T-cell (primary cell): ENCODE measurements at regions not wholly inside any gene's neighbourhood (a gene's known extent, or its start where the extent isn't known, plus 50 kb on each side); places are given as distances from the start of the nearest gene placed in this dataset.

Experiments used
- ATAC-seq, 4 experiments: fragments of 200-7000 bp in 3 of 4; fragments of 150-1000 bp in 1 of 4; cut with Tn5 transposase; replicated peaks in 1 of 4; 1 replicate in 3 of 4; 2 replicates in 1 of 4; pipeline ENCODE4 v1.10.0; 2021; ENCODE audit warnings: moderate library complexity in 3 of 4, mild to moderate bottlenecking in 2 of 4, moderate number of reproducible peaks in 1 of 4
- CTCF ChIA-PET, 2 donors: fragments of 300-600 bp; sonication (Branson Sonifier 250); formaldehyde crosslinking; loops; one replicate each; lab custom pipeline; 2022; ENCODE audit warnings: antibody characterized with exemption in 2 of 2; lab: Charles Lee
- POLR2A ChIA-PET, 2 donors: fragments of 300-600 bp; sonication (Branson Sonifier 250); formaldehyde crosslinking; loops; one replicate each; lab custom pipeline; 2022; ENCODE audit warnings: antibody characterized with exemption in 2 of 2; lab: Charles Lee
- DNase-seq, 35 experiments: peaks; one replicate each; pipeline versions ENCODE4 v3.0.0 to v3.0.0-alpha.2; 2013 to 2023
- H3K27ac ChIP-seq: one replicate; pipeline ENCODE4 v1.5.1; 2013; ENCODE audit warnings: low read length
- H3K27me3 ChIP-seq, 2 experiments: replicated peaks in 1 of 2; 1 replicate in 1 of 2; 2 replicates in 1 of 2; pipeline versions ENCODE4 v1.6.1 to v1.7.0; 2013; ENCODE audit warnings: low read length in 1 of 2, mixed read lengths in 1 of 2; ENCODE audit not compliant: control insufficient read depth in 2 of 2, insufficient read depth in 2 of 2; ENCODE audit errors: extremely low read depth in 1 of 2
- H3K36me3 ChIP-seq, 2 donors: 1 replicate in 1 of 2; 2 replicates in 1 of 2; pipeline versions ENCODE4 v1.6.1 to v1.7.0; 2013; ENCODE audit warnings: low read length in 1 of 2; ENCODE audit not compliant: control insufficient read depth in 2 of 2, insufficient read depth in 1 of 2; ENCODE audit errors: extremely low read depth in 1 of 2
- H3K4me1 ChIP-seq, 2 experiments: 1 replicate in 1 of 2; 2 replicates in 1 of 2; pipeline versions ENCODE4 v1.6.1 to v1.7.0; 2013; ENCODE audit warnings: low read length in 2 of 2, mixed read lengths in 1 of 2; ENCODE audit not compliant: insufficient read depth in 2 of 2, control insufficient read depth in 1 of 2; ENCODE audit errors: extremely low read depth in 1 of 2
- H3K4me3 ChIP-seq, 2 donors: 1 replicate in 1 of 2; 2 replicates in 1 of 2; pipeline versions ENCODE4 v1.5.1 to v1.7.0; 2013; ENCODE audit warnings: mild to moderate bottlenecking in 2 of 2, low read length in 1 of 2, moderate library complexity in 1 of 2; ENCODE audit not compliant: control insufficient read depth in 1 of 2; ENCODE audit errors: extremely low read depth in 1 of 2
- H3K9me3 ChIP-seq: 2 replicates; pipeline ENCODE4 v1.7.0; 2013
- H3K27ac Mint-ChIP-seq, 2 donors: one replicate each; pipeline ENCODE4 v1.8.0; 2020 to 2021; ENCODE audit warnings: mild to moderate bottlenecking in 2 of 2, mixed read lengths in 2 of 2
- H3K27me3 Mint-ChIP-seq, 2 donors: one replicate each; pipeline ENCODE4 v1.8.0; 2021 to 2022; ENCODE audit warnings: mixed read lengths in 2 of 2
- H3K36me3 Mint-ChIP-seq: one replicate; pipeline ENCODE4 v1.8.0; 2021; ENCODE audit warnings: mixed read lengths
- H3K4me1 Mint-ChIP-seq, 3 donors: one replicate each; pipeline ENCODE4 v1.8.0; 2020 to 2022; ENCODE audit warnings: mixed read lengths in 3 of 3, mild to moderate bottlenecking in 1 of 3
- H3K4me3 Mint-ChIP-seq, 3 donors: one replicate each; pipeline ENCODE4 v1.8.0; 2020 to 2022; ENCODE audit warnings: mild to moderate bottlenecking in 3 of 3, mixed read lengths in 3 of 3, moderate library complexity in 3 of 3
- H3K9me3 Mint-ChIP-seq, 3 donors: one replicate each; pipeline ENCODE4 v1.8.0; 2020 to 2022; ENCODE audit warnings: mixed read lengths in 3 of 3
- WGBS: methylation state at CpG from one replicate; pipeline ENCODE4 v1.1.5; 2013; ENCODE audit warnings: missing lambda C conversion rate; ENCODE audit not compliant: insufficient coverage; 5-methylcytosine and 5-hydroxymethylcytosine counted together

GRCh38 chr5:3862906-3863305 lies 267.3 kb downstream of the IRX1 start:
- Histone ChIP-seq H3K4me3 (no peak overlapping the region), H3K27me3 (no peaks in the 10 kb centered on the region), H3K36me3 (no peaks in the 10 kb centered on the region), H3K27ac (no peak overlapping the region), H3K4me1 (no peaks in the 10 kb centered on the region), H3K9me3 (no peaks in the 10 kb centered on the region)
- Mint-ChIP-seq H3K4me3 (no peak overlapping the region), H3K27me3 (no peaks in the 10 kb centered on the region), H3K9me3 (peaks cover 5 to 12% (median 6%) of the 10 kb centered on the region in 3 donors), H3K36me3 (no peaks in the 10 kb centered on the region), H3K4me1 (no peaks in the 10 kb centered on the region), H3K27ac (no peak overlapping the region)
- ATAC-seq (no peak), DNase-seq (no peak)
- no CpG with 5 or more reads among the region's 4 CpGs for WGBS
- CTCF ChIA-PET, result no interaction called here
- POLR2A ChIA-PET, result no interaction called here

GRCh38 chr5:3875144-3875543 lies 279.5 kb downstream of the IRX1 start:
- Mint-ChIP-seq H3K4me1 (no peaks in the 10 kb centered on the region), H3K36me3 (no peaks in the 10 kb centered on the region), H3K27ac (no peak overlapping the region), H3K4me3 (no peak overlapping the region), H3K27me3 (no peaks in the 10 kb centered on the region), H3K9me3 (peaks cover 6 to 7% (median 6%) of the 10 kb centered on the region in 3 donors)
- H3K36me3 ChIP-seq, result no peaks in the 10 kb centered on the region
- 78% methylated on average over 7 of the region's 10 CpGs for WGBS
- H3K27ac ChIP-seq, result no peak overlapping the region
- ChIA-PET CTCF (no interaction called here), POLR2A (no interaction called here)
- ATAC-seq (no peak), DNase-seq (no peak)
- H3K27me3 ChIP-seq, result no peaks in the 10 kb centered on the region
- H3K9me3 ChIP-seq, result no peaks in the 10 kb centered on the region
- no peaks in the 10 kb centered on the region for H3K4me1 ChIP-seq
- no peak overlapping the region for H3K4me3 ChIP-seq

DNA sequence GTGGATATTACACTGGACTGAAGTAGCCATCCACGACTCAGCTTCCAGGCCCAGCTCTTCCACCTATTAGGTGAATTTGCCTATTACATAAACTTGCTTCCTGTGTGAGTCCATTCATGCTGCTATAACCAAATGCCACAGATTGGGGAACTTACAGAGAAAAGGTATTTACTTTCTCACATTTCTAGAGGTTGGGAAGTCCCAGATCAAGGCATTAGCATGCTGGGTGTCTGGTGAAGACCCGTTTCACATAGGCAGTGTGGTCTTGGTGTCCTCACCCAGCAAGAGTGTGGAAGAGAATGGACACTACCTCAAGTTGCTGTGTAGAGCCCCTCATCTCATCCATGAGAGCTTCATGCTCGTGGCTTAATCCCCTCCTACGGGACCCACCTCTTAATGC lies 282.6 kb downstream of the IRX1 start:
- H3K4me3 ChIP-seq, result no peak overlapping the region
- DNase-seq, result no peak
- no peaks in the 10 kb centered on the region for H3K4me1 ChIP-seq
- no peak overlapping the region for H3K27ac Mint-ChIP-seq
- no peaks in the 10 kb centered on the region for H3K4me1 Mint-ChIP-seq
- no peak overlapping the region for H3K27ac ChIP-seq
- peaks cover 3 to 7% (median 5%) of the 10 kb centered on the region in 3 donors for H3K9me3 Mint-ChIP-seq
- no peaks in the 10 kb centered on the region for H3K9me3 ChIP-seq
- no peak for ATAC-seq
- peaks cover 0 to 3% of the 10 kb centered on the region in 2 donors for H3K27me3 Mint-ChIP-seq
- H3K36me3 ChIP-seq, result no peaks in the 10 kb centered on the region
- CTCF ChIA-PET, result no interaction called here
- H3K4me3 Mint-ChIP-seq, result no peak overlapping the region
- POLR2A ChIA-PET, result no interaction called here
- peaks cover 0 to 2% of the 10 kb centered on the region in 2 experiments for H3K27me3 ChIP-seq
- no CpG with 5 or more reads among the region's 4 CpGs for WGBS
- H3K36me3 Mint-ChIP-seq, result no peaks in the 10 kb centered on the region

DNA sequence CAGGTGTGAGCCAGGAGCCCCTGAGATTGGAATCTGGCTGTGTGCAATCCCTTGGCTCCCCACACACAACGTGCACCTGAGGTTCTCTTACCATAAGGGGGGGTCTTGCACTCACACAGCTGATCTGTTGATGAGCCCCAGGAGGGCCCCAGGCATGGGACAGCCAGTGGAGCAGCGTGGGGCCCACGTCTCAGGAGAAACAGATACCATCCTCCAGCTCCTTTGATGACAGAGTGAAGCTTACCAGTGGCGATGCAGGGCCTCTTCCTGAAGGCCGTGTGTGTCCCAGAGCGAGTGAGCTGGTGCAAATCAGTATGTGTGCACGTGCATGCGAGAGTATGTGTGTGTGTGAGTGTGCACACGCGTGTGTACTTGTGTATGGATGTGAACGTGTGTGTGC lies 287.4 kb downstream of the IRX1 start:
- no peak overlapping the region for H3K27ac Mint-ChIP-seq
- no peak for ATAC-seq
- WGBS, result 49% methylated on average over 9 of the region's 11 CpGs

GRCh38 chr5:3886524-3887451 lies 291.2 kb downstream of the IRX1 start:
- peaks cover 0 to 5% of the 10 kb centered on the region in 2 experiments for H3K27me3 ChIP-seq
- no CpG with 5 or more reads among the region's 9 CpGs for WGBS
- H3K36me3 ChIP-seq, result no peaks in the 10 kb centered on the region
- H3K4me3 ChIP-seq, result no peak overlapping the region
- Mint-ChIP-seq H3K27ac (no peak overlapping the region), H3K4me3 (no peak overlapping the region), H3K27me3 (peaks cover 0 to 3% of the 10 kb centered on the region in 2 donors), H3K36me3 (no peaks in the 10 kb centered on the region), H3K9me3 (peaks cover 4 to 7% (median 5%) of the 10 kb centered on the region in 3 donors), H3K4me1 (peaks cover 3 to 13% (median 9%) of the 10 kb centered on the region in 3 donors)
- no peak overlapping the region for H3K27ac ChIP-seq
- ATAC-seq, result peak in 1 of 4 experiments; percentile 52
- peak in 1 of 35 experiments; percentile 2 for DNase-seq
- H3K9me3 ChIP-seq, result no peaks in the 10 kb centered on the region
- CTCF ChIA-PET, result interaction anchor here in 1 of 2 donors (0.7 kb wide), 1 partner anchor 21 kb away, joined by 7 read pairs; no protein-coding TSS in a partner anchor
- POLR2A ChIA-PET, result interaction anchor here in 1 of 2 donors (0.6 kb wide), 1 partner anchor 51 kb away, joined by 7 read pairs; no protein-coding TSS in a partner anchor
- peaks cover 0 to 6% of the 10 kb centered on the region in 2 experiments for H3K4me1 ChIP-seq

More for the DNA sequence above, 287.4 kb downstream of the IRX1 start:
- no peak for DNase-seq
- Histone ChIP-seq H3K4me3 (no peak overlapping the region), H3K36me3 (no peaks in the 10 kb centered on the region), H3K4me1 (peaks cover 0 to 6% of the 10 kb centered on the region in 2 experiments), H3K27ac (no peak overlapping the region), H3K27me3 (peaks cover 0 to 2% of the 10 kb centered on the region in 2 experiments), H3K9me3 (no peaks in the 10 kb centered on the region)
- Mint-ChIP-seq H3K27me3 (peaks cover 0 to 3% of the 10 kb centered on the region in 2 donors), H3K9me3 (peaks cover 3 to 8% (median 3%) of the 10 kb centered on the region in 3 donors), H3K4me1 (peaks cover 3 to 9% (median 6%) of the 10 kb centered on the region in 3 donors), H3K36me3 (no peaks in the 10 kb centered on the region), H3K4me3 (no peak overlapping the region)
- ChIA-PET CTCF (no interaction called here), POLR2A (no interaction called here)

- DNase-seq (no peak), ATAC-seq (no peak)
- Mint-ChIP-seq H3K36me3 (no peaks in the 10 kb centered on the region), H3K4me1 (peaks cover 3 to 13% (median 9%) of the 10 kb centered on the region in 3 donors), H3K27me3 (no peaks in the 10 kb centered on the region), H3K9me3 (peaks cover 4 to 7% (median 5%) of the 10 kb centered on the region in 3 donors), H3K27ac (no peak overlapping the region), H3K4me3 (no peak overlapping the region)
- H3K27ac ChIP-seq, result no peak overlapping the region
- H3K4me3 ChIP-seq, result no peak overlapping the region
- 55% methylated on average over 3 of the region's 6 CpGs for WGBS
- ChIA-PET CTCF (interaction anchor here in 1 of 2 donors (0.6 kb wide), 1 partner anchor 84 kb away, joined by 4 read pairs; no protein-coding TSS in a partner anchor), POLR2A (no interaction called here)
- H3K4me1 ChIP-seq, result peaks cover 0 to 6% of the 10 kb centered on the region in 2 experiments
- H3K36me3 ChIP-seq, result no peaks in the 10 kb centered on the region
- peaks cover 0 to 2% of the 10 kb centered on the region in 2 experiments for H3K27me3 ChIP-seq
- no peaks in the 10 kb centered on the region for H3K9me3 ChIP-seq
Observed at GRCh38 chr5:3888310-3888709, 292.7 kb downstream of the IRX1 start.
